SK-N-SH (cell line): ENCODE measurements at regions not wholly inside any gene's neighbourhood (a gene's known extent, or its start where the extent isn't known, plus 50 kb on each side); places are given as distances from the start of the nearest gene placed in this dataset.

Experiments
- CHD2 ChIP-seq: fragments of 150-350 bp; IDR thresholded peaks from 2 replicates; pipeline ENCODE4 v1.6.1; 2018; ENCODE audit warnings: low read length; ENCODE audit not compliant: partially characterized antibody
- EP300 ChIP-seq, 2 experiments: IDR thresholded peaks; 2 replicates each; pipeline versions ENCODE4 v1.4.0 to v1.6.1; 2012; ENCODE audit warnings: borderline replicate concordance in 1 of 2, low read depth in 1 of 2, low read length in 1 of 2
- GATA2 ChIP-seq: sonication (generic); formaldehyde crosslinking; IDR thresholded peaks from 2 replicates; pipeline ENCODE4 v1.5.0; 2020; ENCODE audit warnings: mild to moderate bottlenecking, missing genetic modification reagents
- MXI1 ChIP-seq: IDR thresholded peaks from 2 replicates; pipeline ENCODE4 v1.6.1; 2012; ENCODE audit warnings: mild to moderate bottlenecking, low read depth, low read length, improper control_type of control experiment
- POLR2AphosphoS5 ChIP-seq: IDR thresholded peaks from 2 replicates; pipeline ENCODE4 v1.6.1; 2012; ENCODE audit warnings: low read depth, low read length
- REST ChIP-seq: IDR thresholded peaks from 2 replicates; pipeline ENCODE4 v1.6.1; 2012; ENCODE audit warnings: mild to moderate bottlenecking, low read depth, low read length, moderate library complexity
- RFX5 ChIP-seq: IDR thresholded peaks from 2 replicates; pipeline ENCODE4 v1.6.1; 2012; ENCODE audit warnings: mild to moderate bottlenecking, improper control_type of control experiment, low read length
- SMC3 ChIP-seq: IDR thresholded peaks from 2 replicates; pipeline ENCODE4 v1.6.1; 2012; ENCODE audit warnings: low read depth, low read length, improper control_type of control experiment
- TAF1 ChIP-seq: IDR thresholded peaks from 2 replicates; pipeline ENCODE4 v1.6.1; 2012; ENCODE audit warnings: low read depth, mild to moderate bottlenecking, low read length, moderate library complexity, borderline replicate concordance
- TEAD4 ChIP-seq: IDR thresholded peaks from 2 replicates; pipeline ENCODE4 v1.4.0; 2012; ENCODE audit warnings: mild to moderate bottlenecking, borderline replicate concordance; ENCODE audit not compliant: insufficient read depth
- USF2 ChIP-seq: fragments of 150-350 bp; IDR thresholded peaks from 2 replicates; pipeline ENCODE4 v1.6.1; 2017; ENCODE audit warnings: antibody characterized with exemption, low read length, low read depth, borderline replicate concordance
- YY1 ChIP-seq: IDR thresholded peaks from 2 replicates; pipeline ENCODE4 v1.4.0; 2012; ENCODE audit warnings: low read depth, mild to moderate bottlenecking
- TF ChIP-seq, protein P1 (sequence below): fragments of 200-600 bp; sonication (generic); IDR thresholded peaks from 2 replicates; pipeline ENCODE4 v1.6.1; 2017; ENCODE audit warnings: antibody characterized with exemption, mild to moderate bottlenecking, moderate library complexity
- TF ChIP-seq, protein P2 (sequence below): IDR thresholded peaks from 2 replicates; pipeline ENCODE4 v1.4.0; 2012; ENCODE audit warnings: low read depth, borderline replicate concordance

DNA sequence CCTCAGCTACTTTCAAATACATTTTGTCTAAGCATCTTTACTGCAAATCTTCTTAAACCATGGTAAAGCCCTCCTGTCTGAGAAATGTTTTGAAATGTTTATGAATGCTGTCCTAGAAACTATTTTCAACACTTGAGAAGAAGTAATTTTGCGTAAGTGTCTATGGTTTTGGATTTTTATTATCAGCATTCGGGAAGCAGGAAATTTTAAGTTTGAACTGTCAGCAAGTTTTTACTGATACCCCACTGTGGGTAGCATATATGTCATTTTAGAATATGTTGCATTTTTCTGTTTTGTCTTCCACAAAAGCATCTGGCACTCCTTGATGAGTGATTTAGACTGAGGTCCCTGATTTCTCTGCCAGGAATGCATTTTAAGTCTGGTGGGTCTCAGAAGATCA is 302.4 kb upstream of the GIMD1 start:
- TF ChIP-seq, protein P1, sequence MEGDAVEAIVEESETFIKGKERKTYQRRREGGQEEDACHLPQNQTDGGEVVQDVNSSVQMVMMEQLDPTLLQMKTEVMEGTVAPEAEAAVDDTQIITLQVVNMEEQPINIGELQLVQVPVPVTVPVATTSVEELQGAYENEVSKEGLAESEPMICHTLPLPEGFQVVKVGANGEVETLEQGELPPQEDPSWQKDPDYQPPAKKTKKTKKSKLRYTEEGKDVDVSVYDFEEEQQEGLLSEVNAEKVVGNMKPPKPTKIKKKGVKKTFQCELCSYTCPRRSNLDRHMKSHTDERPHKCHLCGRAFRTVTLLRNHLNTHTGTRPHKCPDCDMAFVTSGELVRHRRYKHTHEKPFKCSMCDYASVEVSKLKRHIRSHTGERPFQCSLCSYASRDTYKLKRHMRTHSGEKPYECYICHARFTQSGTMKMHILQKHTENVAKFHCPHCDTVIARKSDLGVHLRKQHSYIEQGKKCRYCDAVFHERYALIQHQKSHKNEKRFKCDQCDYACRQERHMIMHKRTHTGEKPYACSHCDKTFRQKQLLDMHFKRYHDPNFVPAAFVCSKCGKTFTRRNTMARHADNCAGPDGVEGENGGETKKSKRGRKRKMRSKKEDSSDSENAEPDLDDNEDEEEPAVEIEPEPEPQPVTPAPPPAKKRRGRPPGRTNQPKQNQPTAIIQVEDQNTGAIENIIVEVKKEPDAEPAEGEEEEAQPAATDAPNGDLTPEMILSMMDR, result no peak
- no peak for TF ChIP-seq USF2
- no peak for TF ChIP-seq SMC3
- no peak for TF ChIP-seq MXI1
- no peak for TF ChIP-seq POLR2AphosphoS5
- no peak for TF ChIP-seq CHD2
- TF ChIP-seq EP300 (IDR thresholded peaks at IDR 0.05; ENCODE audit: borderline replicate concordance in 1 of 2, low read depth in 1 of 2, low read length in 1 of 2), result no peak
- TF ChIP-seq GATA2, result no peak
- no peak for TF ChIP-seq RFX5
- TF ChIP-seq YY1, result no peak
- no peak for TF ChIP-seq TAF1
- TF ChIP-seq REST, result no peak
- TF ChIP-seq, protein P2, sequence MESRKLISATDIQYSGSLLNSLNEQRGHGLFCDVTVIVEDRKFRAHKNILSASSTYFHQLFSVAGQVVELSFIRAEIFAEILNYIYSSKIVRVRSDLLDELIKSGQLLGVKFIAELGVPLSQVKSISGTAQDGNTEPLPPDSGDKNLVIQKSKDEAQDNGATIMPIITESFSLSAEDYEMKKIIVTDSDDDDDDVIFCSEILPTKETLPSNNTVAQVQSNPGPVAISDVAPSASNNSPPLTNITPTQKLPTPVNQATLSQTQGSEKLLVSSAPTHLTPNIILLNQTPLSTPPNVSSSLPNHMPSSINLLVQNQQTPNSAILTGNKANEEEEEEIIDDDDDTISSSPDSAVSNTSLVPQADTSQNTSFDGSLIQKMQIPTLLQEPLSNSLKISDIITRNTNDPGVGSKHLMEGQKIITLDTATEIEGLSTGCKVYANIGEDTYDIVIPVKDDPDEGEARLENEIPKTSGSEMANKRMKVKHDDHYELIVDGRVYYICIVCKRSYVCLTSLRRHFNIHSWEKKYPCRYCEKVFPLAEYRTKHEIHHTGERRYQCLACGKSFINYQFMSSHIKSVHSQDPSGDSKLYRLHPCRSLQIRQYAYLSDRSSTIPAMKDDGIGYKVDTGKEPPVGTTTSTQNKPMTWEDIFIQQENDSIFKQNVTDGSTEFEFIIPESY, result no peak
- TF ChIP-seq TEAD4, result no peak
